GM19023 (cell line): ENCODE measurements at regions not wholly inside any gene's neighbourhood (a gene's known extent, or its start where the extent isn't known, plus 50 kb on each side); places are given as distances from the start of the nearest gene placed in this dataset.

ENCODE experiments used
- ATAC-seq: cut with Tn5 transposase; IDR thresholded peaks from one replicate; pipeline ENCODE4 v1.9.1; 2021; ENCODE audit warnings: mild to moderate bottlenecking, moderate library complexity; ENCODE audit not compliant: unreplicated experiment

DNA sequence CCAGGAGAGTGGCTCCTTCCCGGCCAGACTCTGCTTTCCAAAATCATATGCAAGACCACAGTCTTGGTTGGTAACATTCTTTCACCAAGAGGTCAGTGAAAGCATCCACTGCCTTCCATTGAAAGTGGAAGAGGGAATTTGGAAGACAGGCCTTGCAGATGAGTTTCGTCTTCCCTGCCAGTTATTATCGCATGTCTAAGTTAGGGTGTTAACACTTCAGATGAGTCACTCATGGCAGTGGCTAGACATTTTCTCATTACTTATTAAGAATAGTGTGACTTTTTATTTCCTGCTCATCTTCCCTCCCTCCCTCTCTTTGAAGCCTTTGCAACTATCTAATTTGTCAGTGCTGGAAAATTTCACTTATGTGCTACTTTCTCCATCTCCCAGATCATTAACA is 102.9 kb upstream of the EPB41L3 start:
- ATAC-seq = no peak

- no peak for ATAC-seq
Measured at GRCh38 chr18:5643288-5643687, 99.5 kb upstream of the EPB41L3 start.

- no peak for ATAC-seq
Measured at GRCh38 chr18:5640939-5641338, 97.1 kb upstream of the EPB41L3 start.

GRCh38 chr18:5639131-5639530 is 95.3 kb upstream of the EPB41L3 start:
- no peak for ATAC-seq

DNA sequence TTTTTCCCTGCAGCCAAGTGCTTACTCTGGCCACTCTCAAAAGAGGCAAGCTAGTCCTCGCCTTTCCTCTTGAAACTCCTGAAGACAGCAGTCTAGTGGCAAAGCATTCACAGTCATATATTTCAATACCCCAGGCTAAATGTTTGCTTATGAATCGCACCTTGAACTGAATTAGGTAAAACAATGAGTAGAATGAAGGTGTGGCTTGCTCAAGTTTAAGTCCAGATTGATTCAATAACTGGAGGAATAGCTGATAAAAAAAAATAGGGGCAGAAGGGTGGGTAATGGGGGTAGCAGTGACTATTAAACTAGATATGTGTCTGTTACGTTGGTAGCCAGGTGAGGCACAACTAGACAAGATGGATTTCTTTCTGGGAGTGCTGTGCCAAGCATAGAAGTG is 88.2 kb upstream of the EPB41L3 start:
- ATAC-seq = no peak

DNA sequence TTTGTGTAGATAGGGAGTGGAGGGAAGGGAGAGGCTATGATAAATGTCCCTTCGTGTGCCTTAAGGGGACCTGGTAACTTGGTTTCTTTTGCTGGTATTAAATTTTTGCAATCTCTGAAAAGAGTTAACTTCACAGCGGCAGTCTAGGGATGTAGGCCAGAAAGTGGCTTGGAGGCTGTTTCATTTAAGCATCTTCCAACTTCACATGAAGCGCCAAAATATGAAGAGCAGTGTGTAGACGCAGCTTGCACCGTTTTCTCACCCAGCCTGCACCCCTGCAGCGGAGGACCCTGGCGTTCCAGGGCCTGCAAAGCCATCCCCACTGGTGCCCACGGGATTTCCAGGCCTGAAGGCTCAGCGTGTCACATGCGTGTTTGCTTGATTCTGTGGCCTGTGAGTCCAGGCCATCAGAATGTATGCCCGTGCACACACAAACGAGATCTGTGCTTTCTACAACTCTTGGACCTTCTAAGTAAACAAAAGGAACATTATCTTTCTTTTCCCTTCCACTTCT is 87.2 kb upstream of the EPB41L3 start:
- no peak for ATAC-seq

DNA sequence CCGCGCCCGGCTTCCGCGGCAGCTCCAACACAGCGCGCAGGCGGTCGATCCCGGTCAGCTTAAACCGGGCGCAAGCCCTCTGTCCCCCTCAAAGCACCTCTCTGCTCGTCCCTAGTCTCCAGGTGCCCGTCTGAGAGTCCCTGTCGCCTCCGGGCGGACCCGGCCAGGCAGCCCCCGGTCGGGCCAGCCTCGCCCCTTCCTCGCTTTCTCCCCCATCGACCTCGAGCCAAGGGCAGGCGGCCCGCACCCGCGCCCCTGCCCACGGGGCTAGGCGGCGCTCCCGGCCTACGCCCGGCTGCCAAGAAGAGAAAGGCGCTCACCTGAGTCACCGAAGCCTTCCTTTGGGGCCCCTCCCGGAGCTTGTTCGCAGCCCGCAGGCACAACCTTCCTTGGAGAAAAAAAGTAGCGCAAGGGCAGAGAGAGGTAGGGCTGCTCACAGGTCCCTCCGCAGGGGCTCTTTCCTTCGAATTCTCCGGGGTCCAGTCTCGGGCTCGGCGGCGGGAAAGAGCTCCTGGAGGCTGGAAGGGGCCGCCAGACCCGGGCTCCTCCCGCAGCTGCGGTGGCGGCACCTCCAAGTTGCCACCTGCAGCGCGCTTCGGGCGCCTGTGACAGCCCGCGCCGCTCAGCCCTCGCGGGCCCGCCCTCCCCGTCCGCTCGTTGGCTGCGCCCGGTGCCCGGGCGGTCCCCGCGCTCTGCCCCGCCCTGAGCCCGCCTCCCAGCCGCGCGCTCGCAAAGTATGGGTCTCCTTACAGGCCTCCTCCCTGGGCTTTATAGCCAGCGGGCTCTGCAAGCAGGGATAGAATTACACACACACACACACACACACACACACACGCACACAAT is 86.5 kb upstream of the EPB41L3 start:
- ATAC-seq = peak; percentile 73

DNA sequence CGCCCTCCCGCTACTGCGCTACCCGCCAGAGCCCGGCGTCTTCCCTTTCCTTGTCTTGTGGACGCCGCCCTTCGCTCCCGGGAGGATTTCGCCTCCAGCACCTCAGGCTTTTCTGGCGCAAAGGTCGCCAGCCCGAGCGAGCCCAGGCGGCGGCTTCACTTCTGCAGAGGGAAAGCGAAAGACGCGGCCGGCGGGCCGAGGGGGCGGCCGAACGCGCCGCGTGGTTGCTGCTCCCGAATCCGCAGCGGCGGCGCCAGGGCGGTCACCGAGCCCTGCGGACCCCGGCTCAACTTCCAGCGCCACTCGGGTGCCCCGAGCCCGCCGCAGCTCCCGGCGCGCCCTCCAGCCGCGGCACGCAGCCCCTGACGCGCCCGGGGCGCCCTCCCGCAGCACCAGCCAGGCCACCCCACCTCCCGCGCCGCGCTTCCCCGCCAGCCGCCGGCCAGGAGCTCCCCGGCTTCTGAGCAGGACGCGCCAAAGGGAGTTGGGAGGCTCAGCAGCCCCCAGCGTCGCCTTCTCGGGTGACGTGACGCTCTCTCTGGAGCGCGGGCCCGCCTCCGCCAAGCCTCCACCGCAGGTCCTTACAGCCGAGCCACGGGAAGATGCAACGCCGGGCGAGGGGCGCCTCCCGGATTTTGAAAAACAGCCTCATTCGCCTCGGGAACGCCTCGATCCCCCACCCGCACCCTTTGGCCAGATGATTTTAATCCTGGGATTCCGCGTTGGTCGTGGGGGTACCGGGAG is 84.9 kb upstream of the EPB41L3 start:
- no peak for ATAC-seq

DNA sequence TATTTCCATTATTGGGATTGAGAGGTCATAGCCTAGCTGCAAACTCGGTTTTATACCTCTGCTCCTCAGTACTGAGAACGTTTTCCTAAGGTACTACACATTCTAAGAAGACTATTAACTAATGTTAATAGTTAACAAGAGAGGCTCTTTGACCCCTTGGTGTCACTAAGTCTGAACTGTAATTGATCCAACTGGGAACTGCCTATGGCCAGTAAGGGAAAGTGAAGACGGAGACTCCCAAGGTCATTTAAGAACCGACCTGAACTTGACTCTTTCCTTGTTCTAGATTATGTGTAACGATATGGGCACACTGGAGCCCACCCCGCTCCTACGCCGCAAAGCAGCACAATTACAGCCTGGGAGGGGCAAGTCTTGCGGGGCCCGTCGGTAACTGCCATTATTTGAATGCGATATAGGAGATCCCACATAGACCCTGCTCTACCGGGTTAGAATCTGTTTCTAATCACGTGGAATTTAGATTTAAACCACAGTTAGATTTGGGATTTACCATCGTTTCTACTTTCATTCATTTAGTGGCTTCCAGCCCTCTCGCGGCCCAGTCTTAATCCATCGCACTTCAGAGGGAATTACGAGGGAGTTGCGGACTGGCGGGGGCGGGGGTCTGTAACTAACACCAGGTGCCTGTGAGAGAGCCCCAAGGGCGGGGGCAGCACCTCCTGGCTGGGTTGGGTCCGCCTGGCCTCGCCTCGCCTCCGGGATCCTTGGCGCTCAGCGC is 84.1 kb upstream of the EPB41L3 start:
- ATAC-seq = no peak

GRCh38 chr18:5626130-5626880 is 82.5 kb upstream of the EPB41L3 start:
- ATAC-seq = no peak

- no peak for ATAC-seq
Measured at GRCh38 chr18:5625076-5625475, 81.3 kb upstream of the EPB41L3 start.

- ATAC-seq = no peak
Measured at GRCh38 chr18:5622905-5623304, 79.1 kb upstream of the EPB41L3 start.

- no peak for ATAC-seq
Measured at GRCh38 chr18:5620289-5620688, 76.5 kb upstream of the EPB41L3 start.

GRCh38 chr18:5619376-5619775 is 75.6 kb upstream of the EPB41L3 start:
- no peak for ATAC-seq

GRCh38 chr18:5618047-5618688 is 74.4 kb upstream of the EPB41L3 start:
- no peak for ATAC-seq

- no peak for ATAC-seq
Measured at GRCh38 chr18:5611221-5611620, 67.4 kb upstream of the EPB41L3 start.

GRCh38 chr18:5608846-5609245 is 65.0 kb upstream of the EPB41L3 start:
- ATAC-seq = no peak

DNA sequence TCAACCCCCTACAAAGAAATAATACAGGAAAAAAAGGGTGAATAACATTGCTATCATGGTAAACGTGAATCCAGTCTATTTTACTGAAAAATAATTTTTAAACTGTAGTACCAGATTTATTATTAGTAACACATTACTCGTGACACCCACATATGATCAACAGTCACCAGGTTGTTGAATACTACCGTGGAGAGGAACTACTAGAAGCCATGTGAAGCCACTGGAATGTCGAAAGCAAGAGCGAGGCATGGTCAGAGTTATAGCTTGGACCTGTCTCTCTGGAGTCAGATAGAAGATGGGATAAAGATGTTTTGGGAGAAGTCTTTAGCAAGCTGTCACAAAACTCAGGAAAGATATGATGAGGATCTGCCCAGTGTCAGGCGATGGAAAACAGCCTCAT is 63.2 kb upstream of the EPB41L3 start:
- no peak for ATAC-seq

GRCh38 chr18:5604778-5605177 is 61.0 kb upstream of the EPB41L3 start:
- no peak for ATAC-seq

- ATAC-seq = no peak
Measured at GRCh38 chr18:5603153-5603552, 59.4 kb upstream of the EPB41L3 start.
